NCI-H1694 (cell line): ENCODE measurements at regions not wholly inside any gene's neighbourhood (a gene's known extent, or its start where the extent isn't known, plus 50 kb on each side); places are given as distances from the start of the nearest gene placed in this dataset.

Source experiments
- DNase-seq: peaks from one replicate; lab custom pipeline; 2025; lab: John Stamatoyannopoulos, UW

DNA sequence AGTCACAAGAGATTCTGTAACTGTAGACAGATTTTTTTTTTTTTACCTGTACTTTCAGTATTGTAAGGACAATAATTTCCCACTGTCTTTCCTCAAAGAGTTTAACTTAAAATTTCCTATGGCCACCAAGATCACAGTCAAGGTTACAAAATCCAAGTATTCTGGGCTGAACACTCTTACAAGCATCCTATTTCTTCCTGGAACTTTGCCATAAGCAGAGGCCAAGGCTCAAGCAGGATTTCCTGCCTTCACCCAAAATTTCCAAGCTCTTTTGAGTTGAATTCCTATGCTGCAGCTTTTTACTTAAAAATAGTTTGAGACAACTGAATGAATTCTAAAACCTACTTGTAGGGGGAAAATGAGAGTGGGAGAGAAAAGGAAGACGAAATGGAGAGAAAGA lies 299.4 kb downstream of the ZNF516 start:
- DNase-seq, result no peak

DNA sequence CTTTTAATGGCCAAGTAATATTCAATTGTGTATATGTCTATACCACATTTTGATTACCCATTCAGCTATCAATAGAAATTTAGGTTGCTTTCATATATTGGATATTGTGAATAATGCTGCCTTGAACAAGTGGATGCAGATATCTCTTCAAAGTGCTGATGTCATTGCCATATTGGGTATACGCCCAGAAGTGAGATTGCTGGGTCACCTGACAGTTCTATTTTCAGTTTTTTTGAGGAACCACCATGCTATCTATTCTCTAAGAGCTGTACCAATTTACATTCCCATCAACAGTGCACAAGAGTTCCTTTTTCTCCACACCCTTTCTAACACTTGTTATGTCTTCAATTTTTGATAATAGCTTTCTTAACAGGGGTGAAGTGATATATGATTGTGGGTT lies 306.9 kb downstream of the ZNF516 start:
- no peak for DNase-seq

- DNase-seq, result no peak
Observed at GRCh38 chr18:76179257-76179656, 315.8 kb downstream of the ZNF516 start.

GRCh38 chr18:76177160-76177559 lies 317.9 kb downstream of the ZNF516 start:
- DNase-seq, result no peak

GRCh38 chr18:76174451-76174850 lies 320.6 kb downstream of the ZNF516 start:
- no peak for DNase-seq

- DNase-seq, result no peak
Observed at GRCh38 chr18:76169733-76170132, 325.3 kb downstream of the ZNF516 start.

GRCh38 chr18:76167845-76168621 lies 327.0 kb downstream of the ZNF516 start:
- no peak for DNase-seq

DNA sequence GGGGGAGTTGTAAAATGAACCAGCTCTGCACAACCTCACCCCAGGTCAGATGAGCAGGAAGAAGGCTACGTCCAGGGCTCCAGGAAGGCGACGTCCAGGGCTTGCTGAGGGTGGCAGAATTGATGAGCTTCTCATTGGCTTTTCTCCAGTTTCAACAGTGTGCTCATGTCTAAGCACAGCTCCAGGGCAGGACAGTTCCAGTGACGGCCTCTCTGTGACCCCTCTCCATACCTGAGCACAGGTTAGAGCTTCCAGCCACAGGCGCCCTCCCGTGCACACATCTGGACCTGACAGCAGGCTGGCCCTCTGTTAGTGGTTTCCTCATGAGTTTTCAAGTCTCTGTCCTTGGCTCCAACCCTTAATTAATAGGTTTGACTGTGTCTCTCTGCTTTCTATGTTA lies 327.6 kb downstream of the ZNF516 start:
- no peak for DNase-seq

DNA sequence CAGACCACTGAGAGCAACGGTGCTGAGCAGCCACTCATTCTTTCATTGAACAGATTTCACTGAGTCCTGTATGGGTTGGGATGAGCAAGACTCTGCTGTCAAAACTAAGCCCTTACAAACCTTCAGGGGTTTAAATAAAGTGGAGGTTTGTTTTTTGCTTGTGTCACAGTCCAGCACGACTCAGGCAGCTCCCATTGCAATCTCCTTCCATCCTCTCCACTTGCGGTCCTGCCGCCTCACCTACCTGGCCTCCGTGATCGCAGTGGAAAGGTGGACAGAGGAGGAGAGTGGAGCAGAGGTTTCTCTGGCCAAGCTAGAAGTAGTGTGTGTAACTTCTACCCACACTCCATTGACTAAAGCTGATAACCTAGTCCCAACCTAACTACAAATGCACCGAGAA lies 332.2 kb downstream of the ZNF516 start:
- no peak for DNase-seq

- no peak for DNase-seq
Observed at GRCh38 chr18:76161983-76162382, 333.1 kb downstream of the ZNF516 start.

GRCh38 chr18:76153691-76154090 lies 341.4 kb downstream of the ZNF516 start:
- no peak for DNase-seq

- DNase-seq, result no peak
Observed at GRCh38 chr18:76149734-76150133, 345.3 kb downstream of the ZNF516 start.

GRCh38 chr18:76149284-76149683 lies 345.8 kb downstream of the ZNF516 start:
- DNase-seq, result no peak

- no peak for DNase-seq
Observed at GRCh38 chr18:76145521-76146376, 349.3 kb downstream of the ZNF516 start.

DNA sequence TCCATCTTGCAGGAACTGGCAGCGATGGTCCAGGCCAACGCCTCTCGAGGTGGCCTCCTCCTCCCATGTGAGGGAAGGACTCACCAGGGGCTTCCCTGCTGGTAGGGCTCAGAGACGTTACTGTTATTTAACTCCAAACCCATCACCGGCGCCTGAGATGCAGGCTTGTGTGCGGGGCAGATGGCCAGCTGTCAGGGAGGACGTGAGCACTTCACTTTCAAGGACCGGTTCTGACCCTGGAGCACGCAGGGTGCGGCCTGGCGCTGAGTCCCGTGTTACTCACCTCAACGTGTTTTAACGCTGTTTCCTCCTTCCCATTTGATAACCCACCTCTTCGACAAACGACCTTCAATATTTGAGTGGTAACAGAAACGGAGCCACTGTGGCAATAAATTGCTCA lies 350.2 kb downstream of the ZNF516 start:
- DNase-seq, result no peak

DNA sequence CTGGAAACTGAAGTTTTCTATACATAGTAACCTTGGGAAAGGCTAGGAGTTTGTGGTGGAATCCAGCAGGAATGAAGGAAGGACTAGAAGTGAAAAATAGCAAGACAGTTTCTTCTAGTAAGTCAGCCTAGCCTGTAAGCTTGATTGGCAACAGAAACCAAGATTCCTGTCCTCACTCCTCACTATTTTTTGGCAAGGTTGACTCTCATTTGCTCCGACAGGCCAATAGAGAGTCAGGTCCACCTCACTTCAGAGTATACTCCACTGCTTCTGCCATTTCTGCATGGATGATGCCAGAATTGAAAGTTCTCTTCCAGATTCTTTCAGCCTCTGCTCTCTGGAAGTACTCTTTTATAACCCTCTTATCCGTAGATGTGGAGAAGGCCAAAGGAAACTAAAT lies 352.4 kb downstream of the ZNF516 start:
- DNase-seq, result no peak

DNA sequence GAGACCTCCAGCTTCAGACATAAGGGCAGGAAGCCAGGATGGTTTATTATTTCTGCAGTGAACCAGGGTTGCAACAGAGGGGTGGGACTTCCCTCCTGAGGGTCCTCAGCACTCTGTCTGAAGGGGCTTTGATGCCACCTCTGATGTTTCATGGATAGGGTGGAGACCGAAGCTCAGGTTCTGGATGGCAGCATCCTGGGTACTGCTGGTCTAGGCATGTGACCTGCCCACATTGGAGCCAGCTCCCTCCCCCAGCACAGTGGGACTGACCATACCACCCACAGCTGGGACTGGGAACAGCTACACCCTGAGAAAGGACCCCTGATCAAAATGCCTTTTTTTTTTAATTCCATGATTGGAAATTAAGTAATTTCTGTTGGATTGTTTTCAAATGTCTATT lies 355.2 kb downstream of the ZNF516 start:
- no peak for DNase-seq

DNA sequence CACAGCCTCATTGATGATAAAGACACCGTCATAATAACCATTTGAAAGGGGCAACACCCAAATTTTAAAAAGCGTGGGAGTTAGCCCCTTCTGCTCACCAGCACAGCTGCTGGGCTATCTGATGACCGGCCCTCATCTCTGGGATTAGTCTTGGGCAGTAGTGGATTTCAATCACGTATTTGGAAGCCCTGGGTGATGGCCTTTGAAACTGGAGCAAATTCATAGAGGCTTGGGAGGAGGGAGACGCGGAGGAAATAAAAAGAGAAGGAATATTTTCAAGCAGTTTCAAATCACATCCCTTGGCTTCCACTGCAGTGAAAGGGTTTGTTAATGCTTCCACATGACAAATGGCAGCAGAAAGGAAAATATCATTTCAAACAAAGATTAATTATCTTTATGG lies 357.8 kb downstream of the ZNF516 start:
- DNase-seq, result no peak

- no peak for DNase-seq
Observed at GRCh38 chr18:76136701-76137100, 358.3 kb downstream of the ZNF516 start.

DNA sequence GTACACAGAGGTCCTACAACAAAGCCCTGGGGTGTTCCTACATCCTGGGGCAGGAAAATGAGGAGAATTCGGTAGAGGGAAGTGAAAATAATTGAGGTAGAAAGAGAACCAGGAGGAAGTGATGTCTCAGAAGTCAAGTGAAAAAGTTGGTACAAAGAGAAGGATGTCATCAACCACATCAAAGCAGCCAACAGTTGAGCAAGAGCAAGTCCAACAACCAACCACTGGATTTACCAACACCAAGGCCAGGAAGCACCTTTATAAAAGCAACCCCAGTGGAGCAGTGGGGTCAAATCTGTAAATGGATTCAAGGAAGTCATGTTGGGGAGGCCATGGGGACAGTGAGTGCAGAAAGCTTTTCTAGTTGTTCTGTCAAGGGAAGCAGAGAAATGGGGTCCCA lies 360.4 kb downstream of the ZNF516 start:
- no peak for DNase-seq

DNA sequence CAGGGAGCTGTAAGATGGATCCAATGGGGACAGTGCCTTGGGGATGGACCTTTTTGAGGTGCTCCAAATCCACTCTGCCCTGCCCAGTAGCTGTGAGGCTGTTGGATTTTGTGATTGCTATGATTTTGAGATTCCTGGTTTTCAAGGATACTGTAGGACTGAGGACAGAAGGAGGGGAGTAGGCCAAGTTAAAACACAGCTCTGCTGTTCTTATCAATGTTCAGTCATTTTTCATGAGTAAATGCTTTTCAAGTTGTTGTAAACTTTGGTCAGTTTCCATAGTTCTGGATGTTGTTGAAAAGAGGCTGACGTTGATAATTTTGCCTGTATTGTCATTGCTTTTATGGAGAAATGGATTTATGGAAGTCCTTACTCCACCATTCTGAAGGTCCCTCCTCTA lies 361.2 kb downstream of the ZNF516 start:
- DNase-seq, result no peak

- DNase-seq, result no peak
Observed at GRCh38 chr18:76131738-76132137, 363.3 kb downstream of the ZNF516 start.

GRCh38 chr18:76130845-76131244 lies 364.2 kb downstream of the ZNF516 start:
- DNase-seq, result no peak
